Vagina (tissue), 2 donors: ENCODE measurements at regions not wholly inside any gene's neighbourhood (a gene's known extent, or its start where the extent isn't known, plus 50 kb on each side); places are given as distances from the start of the nearest gene placed in this dataset.

Experiments used
- CTCF ChIP-seq, 3 experiments: fragments of 450-650 bp in 2 of 3; fragments of 200-600 bp in 1 of 3; sonication (generic) in 1 of 3; IDR thresholded peaks; one replicate each; pipeline ENCODE4 v1.5.1; 2017 to 2019; ENCODE audit warnings: antibody characterized with exemption in 3 of 3, mild to moderate bottlenecking in 2 of 3, moderate library complexity in 2 of 3
- POLR2A ChIP-seq, 2 donors: fragments of 450-650 bp; IDR thresholded peaks; one replicate each; pipeline ENCODE4 v1.6.1; 2017; ENCODE audit warnings: antibody characterized with exemption in 2 of 2, mild to moderate bottlenecking in 2 of 2, moderate library complexity in 2 of 2

GRCh38 chr2:30325600-30326328, 94.4 kb downstream of the LBH start:
- TF ChIP-seq POLR2A (IDR thresholded peaks at IDR 0.05) (no peak), CTCF (IDR thresholded peaks at IDR 0.05) (no peak)
